Fibroblast of mammary gland (primary cell): ENCODE measurements at regions not wholly inside any gene's neighbourhood (a gene's known extent, or its start where the extent isn't known, plus 50 kb on each side); places are given as distances from the start of the nearest gene placed in this dataset.

ENCODE experiments used
- DNase-seq: peaks from one replicate; pipeline ENCODE4 v3.0.0-alpha.2; 2010; ENCODE audit warnings: low read depth
- H3K4me3 ChIP-seq: 2 replicates; pipeline ENCODE4 v1.5.1; 2011; ENCODE audit warnings: low read depth, mild to moderate bottlenecking, low read length, moderate library complexity; ENCODE audit not compliant: control insufficient read depth
- CTCF ChIP-seq: conservative IDR thresholded peaks from 2 replicates; pipeline ENCODE4 v1.5.1; 2011; ENCODE audit warnings: low read depth, low read length, inconsistent platforms; ENCODE audit not compliant: control insufficient read depth, insufficient read depth

- no peak for DNase-seq
- no peak overlapping the region for H3K4me3 ChIP-seq
- no peak for TF ChIP-seq CTCF
Measured at GRCh38 chr15:79601405-79602086, 169.4 kb downstream of the MINAR1 start.

GRCh38 chr15:79602180-79602579 lies 170.0 kb downstream of the MINAR1 start:
- TF ChIP-seq CTCF, result no peak
- H3K4me3 ChIP-seq, result no peak overlapping the region
- no peak for DNase-seq

- H3K4me3 ChIP-seq, result no peak overlapping the region
- no peak for TF ChIP-seq CTCF
- no peak for DNase-seq
Measured at GRCh38 chr15:79602731-79603130, 170.6 kb downstream of the MINAR1 start.

- no peak for DNase-seq
- no peak for TF ChIP-seq CTCF
- H3K4me3 ChIP-seq, result no peak overlapping the region
Measured at GRCh38 chr15:79606831-79607355, 174.8 kb downstream of the MINAR1 start.

- peak; percentile 13 for DNase-seq
- no peak for TF ChIP-seq CTCF
Measured at GRCh38 chr15:79608066-79608864, 176.1 kb downstream of the MINAR1 start.

GRCh38 chr15:79609506-79609905 lies 177.4 kb downstream of the MINAR1 start:
- TF ChIP-seq CTCF, result no peak
- no peak for DNase-seq
- H3K4me3 ChIP-seq, result no peak overlapping the region

More at GRCh38 chr15:79608066-79608864, 176.1 kb downstream of the MINAR1 start:
- no peak overlapping the region for H3K4me3 ChIP-seq
